ENCODE measurements at regions not wholly inside any gene's neighbourhood (a gene's known extent, or its start where the extent isn't known, plus 50 kb on each side); places are given as distances from the start of the nearest gene placed in this dataset.

- TF ChIP-seq CTCF (IDR thresholded peaks at IDR 0.05): no peak
Observed at GRCh38 chr4:42329421-42329820, 67.9 kb upstream of the SHISA3 start.

GRCh38 chr4:42330002-42330592, 67.2 kb upstream of the SHISA3 start:
- no peak for TF ChIP-seq CTCF (IDR thresholded peaks at IDR 0.05)

GRCh38 chr4:42331040-42331439, 66.2 kb upstream of the SHISA3 start:
- no peak for TF ChIP-seq CTCF (IDR thresholded peaks at IDR 0.05)

- TF ChIP-seq CTCF (IDR thresholded peaks at IDR 0.05): no peak
Observed at GRCh38 chr4:42331914-42332368, 65.3 kb upstream of the SHISA3 start.

GRCh38 chr4:42339935-42340406, 57.3 kb upstream of the SHISA3 start:
- no peak for TF ChIP-seq CTCF (IDR thresholded peaks at IDR 0.05)

GRCh38 chr4:42341518-42342026, 55.7 kb upstream of the SHISA3 start:
- no peak for TF ChIP-seq CTCF (IDR thresholded peaks at IDR 0.05)

- TF ChIP-seq CTCF (IDR thresholded peaks at IDR 0.05): no peak
Observed at GRCh38 chr4:42342459-42342858, 54.8 kb upstream of the SHISA3 start.

- no peak for TF ChIP-seq CTCF (IDR thresholded peaks at IDR 0.05)
Observed at GRCh38 chr4:42344309-42344708, 53.0 kb upstream of the SHISA3 start.
